ENCODE measurements at regions not wholly inside any gene's neighbourhood (a gene's known extent, or its start where the extent isn't known, plus 50 kb on each side); places are given as distances from the start of the nearest gene placed in this dataset.
A peak's percentile ranks its signal among the peaks of the same experiment; 100 is the strongest.
"Not testable (repeated sequence)": the region's sequence is repeated elsewhere in the genome, so short reads cannot be mapped to it uniquely, and the experiment has no call there.

- in situ Hi-C loops (cut with HindIII; ENCODE audit: low pct_ligation_motif_present, low pct_unique_long_range_greater_than_20kb, low sequenced_read_pairs): no loop called here
- no peak for DNase-seq
Measured at GRCh38 chr6:10202581-10202980, 212.3 kb downstream of the TFAP2A start.

DNA sequence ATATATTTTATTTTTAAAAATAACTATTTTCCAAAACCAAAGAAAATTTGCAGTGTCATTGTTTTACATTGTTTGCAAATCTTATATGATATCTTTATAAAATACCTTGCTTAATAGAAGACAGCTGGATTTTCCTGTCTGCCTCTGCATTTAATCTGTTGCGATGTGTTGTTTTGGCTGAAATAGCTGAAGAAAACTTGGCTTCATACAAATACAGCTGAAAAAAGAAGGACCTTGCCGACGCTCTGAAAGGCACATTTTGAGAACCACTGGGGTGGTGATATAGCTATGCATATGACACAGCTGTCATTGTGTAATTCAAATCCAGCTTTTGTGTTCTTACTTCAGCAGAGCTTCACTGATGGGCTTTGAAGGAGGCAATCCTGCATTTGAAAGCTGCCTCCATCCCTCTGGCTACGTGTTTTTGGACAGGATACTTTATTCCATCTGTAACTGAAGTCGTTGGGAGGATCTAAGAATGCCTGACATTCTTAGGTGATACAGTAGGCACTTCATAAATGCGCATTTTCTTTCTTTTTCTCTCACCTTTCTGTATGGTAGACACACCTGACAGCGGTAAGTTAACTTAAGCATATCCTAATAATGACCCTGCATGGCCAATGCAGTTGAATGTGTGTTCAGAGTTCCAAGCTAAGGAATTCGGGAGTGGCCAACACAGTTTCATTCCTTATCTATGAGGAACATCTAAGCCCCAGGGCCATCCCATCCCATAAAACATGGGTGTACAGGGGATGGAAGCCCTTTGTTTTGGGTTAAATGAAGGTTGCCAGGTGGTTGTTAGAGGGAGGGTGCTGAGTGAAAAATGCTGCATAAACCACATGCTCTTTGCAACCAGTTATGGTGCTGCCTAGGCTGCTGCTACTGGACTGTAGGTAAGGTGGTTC, 213.0 kb downstream of the TFAP2A start:
- DNase-seq: no peak
- in situ Hi-C loops (cut with HindIII; ENCODE audit: low pct_ligation_motif_present, low pct_unique_long_range_greater_than_20kb, low sequenced_read_pairs): no loop called here

DNA sequence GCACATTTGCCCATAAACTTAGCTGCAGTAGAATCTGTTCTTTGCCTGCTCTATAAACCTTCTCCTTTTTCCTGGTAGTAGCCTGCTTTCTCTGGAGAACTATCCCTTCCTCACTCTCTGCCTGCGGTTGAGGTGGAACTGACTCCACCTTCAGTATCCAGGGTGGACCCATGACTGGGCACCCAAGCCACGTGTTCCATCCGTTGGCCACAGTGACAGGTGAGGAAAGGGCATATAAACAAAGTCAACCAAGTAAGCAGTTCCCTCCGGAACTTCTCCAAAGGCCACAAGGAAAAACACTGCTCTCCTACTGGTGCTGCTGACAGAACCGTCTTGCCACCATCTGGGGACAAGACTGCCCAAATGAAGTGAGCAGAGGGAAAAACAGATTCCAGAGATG, 218.8 kb downstream of the TFAP2A start:
- in situ Hi-C loops (cut with HindIII; ENCODE audit: low pct_ligation_motif_present, low pct_unique_long_range_greater_than_20kb, low sequenced_read_pairs): no loop called here
- no peak for DNase-seq

DNA sequence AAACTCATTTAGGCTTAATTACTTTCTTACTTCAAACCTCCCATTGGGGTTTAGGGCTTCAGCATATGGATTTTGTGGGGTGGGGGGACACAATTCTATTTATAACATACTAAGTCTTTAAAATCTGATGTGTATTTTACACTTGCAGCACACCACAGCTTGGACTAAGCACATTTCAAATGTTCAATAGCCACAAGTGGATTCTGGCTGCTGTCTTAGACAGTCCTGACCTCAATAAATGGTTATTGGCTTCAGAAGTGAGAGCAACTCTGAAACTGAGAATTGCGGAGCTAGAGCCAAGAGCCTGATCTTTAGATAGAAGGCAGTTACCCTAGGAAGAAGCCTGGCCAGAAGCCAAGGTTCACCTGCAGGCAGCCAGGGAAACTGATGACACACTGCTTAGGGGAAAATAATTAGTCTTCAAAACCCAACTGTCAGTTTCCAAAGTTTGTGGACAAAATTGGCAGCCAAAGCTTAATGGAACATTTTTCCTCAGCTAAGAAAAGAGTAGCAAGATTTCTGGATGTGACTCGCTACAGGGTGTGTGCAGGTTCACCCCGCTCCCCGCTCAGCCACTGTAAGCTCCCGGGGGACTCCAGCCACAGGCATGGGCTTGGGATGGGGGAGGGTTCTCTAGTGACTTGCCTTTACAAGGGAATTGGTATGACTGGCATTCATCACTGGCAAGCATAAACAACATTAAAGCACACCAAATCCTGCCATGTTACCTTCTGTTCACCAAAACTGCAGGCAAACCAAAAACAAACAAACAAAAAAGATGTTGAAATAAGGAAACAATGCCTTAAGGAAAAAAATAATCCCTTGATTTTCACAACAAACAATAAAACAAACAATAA, 219.8 kb downstream of the TFAP2A start:
- in situ Hi-C loops (cut with HindIII; ENCODE audit: low pct_ligation_motif_present, low pct_unique_long_range_greater_than_20kb, low sequenced_read_pairs): no loop called here

DNA sequence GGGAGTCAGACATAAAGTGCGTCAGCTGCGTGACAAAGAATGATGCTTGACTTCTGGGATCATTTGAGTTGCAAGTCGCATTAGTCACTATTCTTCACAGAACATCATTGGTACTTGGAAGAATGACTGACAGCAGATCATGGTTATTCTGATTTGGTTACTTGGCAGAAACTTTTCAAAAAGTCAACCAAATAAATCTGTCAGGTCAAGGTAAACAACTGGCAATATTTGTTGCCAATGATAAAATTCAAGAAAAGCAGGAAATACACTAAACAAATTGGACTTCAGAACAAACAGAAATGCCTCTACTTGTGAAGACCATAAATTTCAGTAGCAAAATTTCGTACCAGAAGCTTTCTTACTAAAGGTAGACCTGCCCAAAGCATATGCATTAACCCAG, 221.6 kb downstream of the TFAP2A start:
- DNase-seq: no peak

More for the DNA sequence above, 219.8 kb downstream of the TFAP2A start:
- no peak for DNase-seq

DNA sequence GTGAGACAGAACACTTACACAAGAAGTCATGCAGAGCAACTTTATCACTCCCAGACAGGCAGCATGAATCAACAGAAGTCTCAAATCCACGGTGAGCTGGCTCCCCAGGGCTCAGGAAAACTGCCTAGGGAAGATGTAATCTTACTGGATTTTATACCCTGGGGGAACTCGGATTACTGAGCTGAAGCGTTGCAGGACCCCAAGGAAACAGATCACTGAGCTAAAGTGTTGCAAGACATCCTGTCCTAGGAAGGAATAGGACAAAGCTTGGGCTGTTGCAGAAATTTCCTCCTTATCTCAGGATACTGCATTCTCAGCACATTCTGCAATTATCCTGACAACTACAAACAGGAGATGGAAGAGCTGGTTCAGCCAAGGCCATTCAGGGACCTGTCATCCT, 224.8 kb downstream of the TFAP2A start:
- in situ Hi-C loops (cut with HindIII; ENCODE audit: low pct_ligation_motif_present, low pct_unique_long_range_greater_than_20kb, low sequenced_read_pairs): no loop called here
- DNase-seq: no peak

More for the DNA sequence above, 221.6 kb downstream of the TFAP2A start:
- in situ Hi-C loops (cut with HindIII; ENCODE audit: low pct_ligation_motif_present, low pct_unique_long_range_greater_than_20kb, low sequenced_read_pairs): no loop called here

DNA sequence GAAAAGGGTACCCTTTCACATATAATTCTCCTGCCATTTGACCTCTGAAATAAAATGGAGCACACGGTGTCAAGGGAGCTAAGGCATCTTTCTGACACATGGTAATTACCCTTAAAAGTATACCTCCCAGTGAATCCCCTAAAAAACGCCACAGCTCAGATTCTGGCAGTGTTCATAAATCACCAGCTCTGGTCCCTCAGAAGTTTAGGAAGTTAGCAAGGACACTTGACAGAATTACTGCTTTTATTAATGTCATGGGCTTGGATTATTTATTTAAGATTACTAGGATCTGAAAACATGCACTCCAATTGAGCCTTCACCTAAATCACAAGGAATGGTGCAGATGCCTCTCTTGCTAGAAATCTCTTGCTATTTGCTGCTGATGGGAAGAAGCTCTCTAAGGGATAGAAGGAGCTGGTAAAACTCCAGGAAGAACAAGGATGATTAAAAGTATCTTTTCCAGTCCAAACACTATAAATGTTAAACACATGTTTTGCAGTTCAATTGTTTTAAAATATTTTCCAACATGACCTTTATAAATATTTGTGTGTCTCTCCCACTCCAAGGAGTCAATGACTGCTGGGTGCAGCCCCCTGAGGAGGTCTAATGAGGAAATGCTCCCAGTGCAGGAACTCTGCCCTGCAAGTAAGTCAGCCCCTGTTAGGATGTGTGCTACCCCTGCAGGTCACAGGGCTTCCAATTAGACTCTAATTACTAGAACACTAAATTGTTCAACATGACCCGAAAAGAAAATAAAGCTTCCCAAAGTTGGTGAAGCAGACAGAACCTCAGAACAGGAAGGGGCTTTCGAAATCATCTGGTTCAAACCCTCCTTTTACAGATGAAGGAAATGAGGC, 230.3 kb downstream of the TFAP2A start:
- in situ Hi-C loops (cut with HindIII; ENCODE audit: low pct_ligation_motif_present, low pct_unique_long_range_greater_than_20kb, low sequenced_read_pairs): no loop called here
- DNase-seq: no peak

- DNase-seq: no peak
- in situ Hi-C loops (cut with HindIII; ENCODE audit: low pct_ligation_motif_present, low pct_unique_long_range_greater_than_20kb, low sequenced_read_pairs): no loop called here
Measured at GRCh38 chr6:10180138-10181074, 234.5 kb downstream of the TFAP2A start.

DNA sequence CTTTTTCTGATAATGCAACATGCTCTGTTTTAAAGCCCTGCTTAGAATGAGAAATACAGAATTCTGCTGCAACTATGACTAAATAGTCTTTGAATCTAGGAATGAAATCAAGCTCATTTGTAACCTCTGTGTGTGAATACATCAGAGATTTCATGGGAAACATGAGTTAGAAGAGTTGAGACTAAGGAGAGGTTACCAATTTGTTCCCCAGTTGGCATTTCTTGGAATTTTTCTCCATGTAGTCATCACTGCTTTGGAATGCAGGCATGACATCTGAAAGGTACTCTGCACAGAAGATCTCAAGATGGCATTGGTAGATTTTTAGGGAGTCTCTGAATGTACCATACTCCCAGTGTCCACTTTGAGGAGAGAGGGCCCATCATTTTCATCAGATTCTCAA, 237.2 kb downstream of the TFAP2A start:
- DNase-seq: peak; percentile 72
- in situ Hi-C loops (cut with HindIII; ENCODE audit: low pct_ligation_motif_present, low pct_unique_long_range_greater_than_20kb, low sequenced_read_pairs): no loop called here

GRCh38 chr6:10175362-10175761, 239.5 kb downstream of the TFAP2A start:
- no peak for DNase-seq

DNA sequence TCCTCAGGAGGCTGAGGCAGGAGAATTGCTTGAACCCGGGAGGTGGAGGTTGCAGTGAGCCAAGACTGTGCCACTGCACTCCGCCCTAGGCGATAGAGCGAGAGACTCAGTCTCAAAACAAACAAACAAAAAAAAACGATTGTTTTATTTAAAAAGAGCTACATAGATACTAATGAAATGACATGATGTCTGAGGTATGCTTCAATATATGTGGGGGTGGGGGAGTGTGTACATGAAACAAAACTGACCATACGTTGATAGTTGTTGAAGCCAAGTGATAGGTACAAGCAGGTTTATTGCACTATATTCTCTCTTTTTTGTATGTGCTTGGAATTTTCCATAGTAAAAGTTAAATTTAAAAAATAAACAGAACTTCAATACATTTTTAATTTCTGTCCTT, 240.1 kb downstream of the TFAP2A start:
- in situ Hi-C loops (cut with HindIII; ENCODE audit: low pct_ligation_motif_present, low pct_unique_long_range_greater_than_20kb, low sequenced_read_pairs): no loop called here
- no peak for DNase-seq

More at GRCh38 chr6:10175362-10175761, 239.5 kb downstream of the TFAP2A start:
- in situ Hi-C loops (cut with HindIII; ENCODE audit: low pct_ligation_motif_present, low pct_unique_long_range_greater_than_20kb, low sequenced_read_pairs): no loop called here

GRCh38 chr6:10174056-10174455, 240.8 kb downstream of the TFAP2A start:
- in situ Hi-C loops (cut with HindIII; ENCODE audit: low pct_ligation_motif_present, low pct_unique_long_range_greater_than_20kb, low sequenced_read_pairs): no loop called here
- no peak for DNase-seq

DNA sequence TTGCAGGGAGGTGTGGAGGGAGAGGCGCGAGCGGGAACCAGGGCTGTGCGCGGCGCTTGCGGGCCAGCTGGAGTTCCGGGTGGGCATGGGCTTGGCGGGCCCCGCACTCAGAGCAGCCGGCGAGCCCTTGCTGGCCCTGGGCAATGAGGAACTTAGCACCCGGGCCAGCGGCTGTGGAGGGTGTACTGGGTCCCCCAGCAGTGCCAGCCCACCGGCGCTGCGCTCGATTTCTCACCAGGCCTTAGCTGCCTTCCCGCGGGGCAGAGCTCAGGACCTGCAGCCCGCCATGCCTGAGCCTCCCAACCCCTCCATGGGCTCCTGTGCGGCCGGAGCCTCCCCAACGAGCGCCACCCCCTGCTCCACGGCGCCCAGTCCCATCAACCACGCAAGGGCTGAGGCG, 243.2 kb downstream of the TFAP2A start:
- DNase-seq; in situ Hi-C loops (cut with HindIII; ENCODE audit: low pct_ligation_motif_present, low pct_unique_long_range_greater_than_20kb, low sequenced_read_pairs): not testable (repeated sequence)

GRCh38 chr6:10170816-10171215, 244.1 kb downstream of the TFAP2A start:
- DNase-seq: no peak
- in situ Hi-C loops (cut with HindIII; ENCODE audit: low pct_ligation_motif_present, low pct_unique_long_range_greater_than_20kb, low sequenced_read_pairs): no loop called here

- in situ Hi-C loops (cut with HindIII; ENCODE audit: low pct_ligation_motif_present, low pct_unique_long_range_greater_than_20kb, low sequenced_read_pairs): no loop called here
Measured at GRCh38 chr6:10166031-10166430, 248.8 kb downstream of the TFAP2A start.

DNA sequence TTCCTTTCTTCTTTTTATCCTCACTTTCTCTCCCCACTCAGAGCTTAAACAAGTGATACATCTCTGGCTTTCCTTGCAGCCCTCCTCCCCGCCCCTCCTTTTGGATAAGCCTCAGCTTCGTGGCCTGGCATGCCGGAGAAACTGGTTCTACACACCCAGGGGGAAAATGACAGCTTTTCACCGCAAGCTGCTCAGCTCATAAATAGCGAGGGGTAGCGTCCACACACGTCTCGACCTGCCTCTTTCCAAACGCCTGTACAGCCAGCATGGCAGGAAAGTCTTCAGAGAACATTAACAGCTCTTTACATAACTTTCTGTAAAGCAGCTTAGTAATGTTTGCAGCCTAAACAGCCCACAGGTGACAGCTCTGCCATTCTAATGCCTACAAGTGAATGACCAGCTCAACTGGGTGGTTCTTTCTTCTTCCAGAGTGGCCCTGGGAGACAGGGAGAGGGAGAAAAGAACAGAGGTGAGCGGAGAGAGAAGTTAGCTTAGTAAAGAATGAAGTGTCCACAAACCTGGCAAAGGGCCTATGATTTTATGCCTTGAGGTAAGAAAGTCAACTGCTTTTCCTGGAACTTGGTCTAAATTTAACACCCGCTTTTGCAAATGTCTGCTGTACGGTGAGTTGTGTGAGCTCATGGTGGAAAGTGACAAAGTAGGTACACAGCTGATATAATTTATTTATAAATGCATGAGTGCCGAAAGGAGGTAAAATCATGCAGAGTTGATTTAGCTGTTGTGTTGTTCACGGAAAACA, 251.5 kb downstream of the TFAP2A start:
- in situ Hi-C loops (cut with HindIII; ENCODE audit: low pct_ligation_motif_present, low pct_unique_long_range_greater_than_20kb, low sequenced_read_pairs): no loop called here
- DNase-seq: no peak

More at GRCh38 chr6:10166031-10166430, 248.8 kb downstream of the TFAP2A start:
- DNase-seq: no peak

- in situ Hi-C loops (cut with HindIII; ENCODE audit: low pct_ligation_motif_present, low pct_unique_long_range_greater_than_20kb, low sequenced_read_pairs): no loop called here
- DNase-seq: no peak
Measured at GRCh38 chr6:10156875-10157274, 258.0 kb downstream of the TFAP2A start.
